Non-pigmented ciliary epithelial cell (primary cell): ENCODE measurements at regions not wholly inside any gene's neighbourhood (a gene's known extent, or its start where the extent isn't known, plus 50 kb on each side); places are given as distances from the start of the nearest gene placed in this dataset.
"Not testable (repeated sequence)": the region's sequence is repeated elsewhere in the genome, so short reads cannot be mapped to it uniquely, and the experiment has no call there.

Experiments
- DNase-seq: peaks from one replicate; pipeline ENCODE4 v3.0.0-alpha.2; 2010; ENCODE audit warnings: low read depth

DNA sequence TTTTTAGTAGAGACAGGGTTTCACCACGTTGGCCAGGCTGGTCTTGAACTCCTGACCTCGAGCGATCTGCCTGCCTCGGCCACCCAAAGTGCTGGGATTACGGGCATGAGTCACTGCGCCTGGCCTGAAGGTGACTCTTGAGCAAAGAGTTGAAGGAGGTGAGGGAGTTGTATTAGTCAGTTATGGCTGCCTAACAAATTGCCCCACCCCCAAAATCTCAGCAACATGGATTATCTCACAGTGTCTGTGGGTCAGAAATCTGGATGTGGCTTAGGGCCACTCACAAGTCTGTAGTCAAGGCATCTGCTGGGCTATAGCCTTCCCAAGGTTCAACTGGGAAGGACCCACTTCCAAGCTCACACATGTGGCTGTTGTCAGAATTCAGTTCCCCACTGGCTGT lies 52.8 kb upstream of the ADGRE5 start:
- no peak for DNase-seq

DNA sequence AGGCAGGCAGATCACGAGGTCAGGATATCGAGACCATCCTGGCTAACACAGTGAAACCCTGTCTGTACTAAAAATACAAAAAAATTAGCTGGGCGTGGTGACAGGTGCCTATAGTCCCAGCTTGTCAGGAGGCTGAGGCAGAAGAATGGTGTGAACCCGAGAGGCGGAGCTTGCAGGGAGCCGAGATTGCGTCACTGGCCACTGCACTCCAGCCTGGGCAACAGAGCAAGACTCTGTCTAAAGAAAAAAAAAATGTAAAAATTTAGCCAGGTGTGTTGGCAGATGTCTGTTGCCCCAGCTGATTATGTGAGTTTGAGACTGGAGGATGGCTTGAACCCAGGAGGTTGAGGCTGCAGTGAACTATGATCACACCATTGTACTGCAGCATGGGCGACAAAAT lies 54.2 kb upstream of the ADGRE5 start:
- not testable (repeated sequence) for DNase-seq

DNA sequence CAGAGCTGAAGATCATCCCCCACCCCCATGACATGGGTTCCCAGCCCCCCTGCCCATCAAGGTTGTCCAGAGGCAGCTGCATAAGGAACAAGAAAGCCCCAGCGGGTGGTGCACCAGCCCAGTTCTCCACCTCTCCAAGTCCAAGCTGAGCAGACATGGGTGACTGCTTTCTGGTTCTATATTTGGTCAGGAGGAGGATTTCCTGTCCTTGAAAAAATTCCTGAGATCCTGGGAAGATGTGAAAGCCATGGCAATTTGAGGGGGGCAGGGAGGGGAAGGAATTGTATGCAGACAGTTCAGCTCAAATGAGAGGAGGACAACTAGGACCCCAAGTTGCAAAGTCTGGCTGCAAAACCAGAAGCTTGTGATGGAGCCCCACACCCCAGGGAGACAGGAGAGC lies 55.4 kb upstream of the ADGRE5 start:
- DNase-seq = no peak

DNA sequence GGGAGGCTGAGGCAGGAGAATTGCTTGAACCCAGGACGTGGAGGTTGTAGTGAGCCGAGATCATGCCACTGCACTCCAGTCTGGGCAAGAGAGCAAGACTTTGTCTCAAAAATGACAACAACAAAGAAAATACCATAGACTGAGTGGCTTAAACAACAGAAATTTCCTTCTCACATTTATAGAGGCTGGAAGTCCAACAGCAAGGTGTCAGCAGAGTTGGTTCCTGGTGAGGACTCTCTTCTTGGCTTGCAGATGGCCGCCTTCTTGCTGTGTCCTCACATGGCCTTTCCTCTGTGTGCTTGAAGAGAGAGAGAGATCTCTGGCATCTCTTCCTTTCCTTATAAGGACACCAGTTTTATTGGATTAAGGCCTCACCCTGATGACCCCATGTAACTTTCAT lies 56.1 kb upstream of the ADGRE5 start:
- DNase-seq = no peak

DNA sequence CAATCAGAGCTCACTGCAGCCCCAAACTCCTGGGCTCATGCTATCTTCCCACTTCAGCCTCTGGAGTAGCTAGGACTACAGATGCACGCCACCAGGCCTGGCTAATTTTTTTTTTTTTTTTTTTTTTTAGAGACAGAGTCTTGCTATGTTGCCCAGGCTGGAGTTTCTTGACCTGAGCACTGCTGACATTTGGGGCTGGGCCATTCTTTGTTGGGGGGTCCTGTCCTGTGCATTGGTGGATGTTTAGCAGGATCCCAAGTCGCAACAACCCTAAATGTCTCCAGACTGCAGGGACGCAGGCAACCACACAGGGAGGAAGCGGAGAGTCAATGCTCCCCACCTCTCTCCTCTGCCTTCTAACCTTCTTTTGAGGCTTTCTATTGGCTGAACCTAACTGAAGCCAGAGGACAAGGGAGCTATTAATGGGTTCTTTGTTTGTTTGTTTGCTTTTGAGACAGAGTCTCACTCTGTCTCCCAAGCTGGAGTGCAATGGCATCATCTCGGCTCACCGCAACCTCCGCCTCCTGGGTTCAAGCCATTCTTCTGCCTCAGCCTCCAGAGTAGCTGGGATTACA lies 58.3 kb upstream of the ADGRE5 start:
- DNase-seq = no peak

DNA sequence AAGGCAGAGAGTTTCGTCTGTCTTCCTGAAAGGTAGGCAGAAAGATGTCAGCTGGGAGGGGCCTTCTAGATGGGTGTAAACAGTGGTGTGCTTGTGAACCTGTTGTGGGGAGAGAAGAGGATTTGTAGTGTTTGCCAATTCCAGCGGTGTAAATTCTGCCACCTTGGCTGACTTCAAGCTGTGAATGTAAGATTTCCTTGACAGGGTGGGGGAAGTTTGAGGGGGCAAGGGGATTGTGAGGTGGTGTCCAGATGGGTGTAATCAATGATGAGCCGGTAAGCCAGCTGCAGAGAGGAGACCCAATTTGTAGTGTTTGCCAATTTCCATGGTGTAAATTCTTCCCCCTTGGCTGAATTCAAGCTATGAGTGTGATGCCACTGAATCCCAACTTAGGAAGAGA lies 61.0 kb upstream of the ADGRE5 start:
- no peak for DNase-seq

DNA sequence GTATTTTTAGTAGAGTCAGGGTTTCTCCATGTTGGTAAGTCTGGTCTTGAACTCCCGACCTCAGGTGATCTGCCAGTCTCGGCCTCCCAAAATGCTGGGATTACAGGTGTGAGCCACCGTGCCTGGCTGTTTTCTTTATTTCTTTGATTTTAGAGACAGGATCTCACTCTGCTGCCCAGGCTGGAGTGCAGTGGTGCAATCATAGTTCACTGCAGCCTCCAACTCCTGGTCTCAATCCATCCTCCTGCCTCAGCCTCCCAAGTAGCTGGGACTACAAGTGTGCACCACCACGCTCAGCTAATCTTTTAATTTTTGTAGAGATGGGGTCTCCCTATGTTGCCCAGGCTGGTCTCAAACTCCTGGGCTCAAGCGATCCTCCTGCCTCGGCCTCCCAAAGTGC lies 61.5 kb upstream of the ADGRE5 start:
- DNase-seq = not testable (repeated sequence)

DNA sequence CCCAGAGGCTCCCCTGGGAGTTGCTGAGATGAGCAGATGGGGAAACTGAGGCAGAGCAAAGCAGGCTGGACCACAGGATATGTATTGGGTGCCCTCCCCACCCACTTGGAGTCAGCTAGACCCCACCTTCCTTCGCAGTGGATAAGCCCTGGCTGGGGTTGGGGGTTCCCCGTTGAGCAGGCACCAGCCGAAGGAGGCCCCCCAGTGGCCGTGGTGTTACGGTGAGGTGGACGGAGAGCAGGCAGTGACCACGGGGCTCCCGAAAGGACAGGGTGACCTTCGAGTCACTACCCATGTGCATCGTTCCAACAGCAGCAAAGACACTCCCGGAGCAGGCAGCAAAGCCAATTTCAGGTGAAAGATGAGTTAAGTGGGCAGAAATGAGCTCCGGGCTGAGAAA lies 62.4 kb upstream of the ADGRE5 start:
- DNase-seq = no peak

DNA sequence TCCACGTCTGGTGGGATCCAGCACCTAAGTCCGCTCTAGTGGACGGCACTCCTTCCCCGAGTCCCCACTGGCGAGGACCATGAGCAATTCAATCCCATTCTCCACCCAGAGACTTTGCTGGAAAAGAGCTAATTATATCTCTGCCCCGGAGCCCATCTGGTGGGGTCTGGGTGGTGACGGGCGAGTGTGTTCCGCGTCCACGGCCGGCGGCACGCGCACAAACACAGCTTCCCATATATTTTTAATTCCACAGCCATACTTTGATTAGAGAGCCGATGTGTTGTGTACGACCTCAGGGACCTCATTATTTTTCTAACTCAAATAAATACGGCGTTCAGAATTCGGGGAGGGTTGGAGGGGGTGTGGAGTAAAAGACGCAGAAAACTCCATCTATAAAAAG lies 64.1 kb upstream of the ADGRE5 start:
- DNase-seq = no peak

DNA sequence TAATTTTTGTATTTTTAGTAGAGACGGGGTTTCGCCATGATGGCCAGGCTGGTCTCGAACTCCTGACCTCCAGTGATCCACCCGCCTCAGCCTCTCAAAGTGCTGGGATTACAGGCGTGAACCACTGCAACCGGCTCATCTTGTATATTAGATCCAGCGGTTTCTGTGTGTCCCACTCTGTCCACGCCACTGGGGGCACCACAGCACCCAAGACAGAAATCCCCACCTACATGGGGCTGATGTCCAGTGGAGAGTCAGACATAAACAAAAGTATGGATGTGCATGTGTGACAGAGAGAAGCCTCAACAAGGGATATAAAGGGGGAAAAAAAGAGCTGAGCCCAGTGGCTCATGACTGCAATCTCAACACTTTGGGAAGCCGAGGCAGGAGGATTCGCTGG lies 65.8 kb upstream of the ADGRE5 start:
- no peak for DNase-seq

DNA sequence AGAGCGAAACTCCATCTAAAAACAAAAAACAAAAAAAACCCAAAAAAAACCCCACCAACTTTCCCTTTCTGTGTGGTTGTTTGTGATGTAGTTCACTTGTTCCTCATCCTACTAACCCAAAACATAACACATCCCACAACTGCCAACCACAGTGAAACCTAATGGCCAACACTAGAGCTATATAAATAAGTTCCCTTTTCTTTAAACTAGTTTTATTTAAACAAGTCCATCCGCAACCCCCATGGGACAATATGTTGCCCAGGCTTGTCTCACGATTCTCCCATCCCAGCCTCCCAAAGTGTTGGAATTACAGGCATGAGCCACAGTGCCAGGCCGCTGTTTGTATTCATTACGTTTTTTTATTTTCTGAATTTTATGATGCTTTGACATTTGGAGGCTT lies 71.2 kb upstream of the ADGRE5 start:
- DNase-seq = no peak

DNA sequence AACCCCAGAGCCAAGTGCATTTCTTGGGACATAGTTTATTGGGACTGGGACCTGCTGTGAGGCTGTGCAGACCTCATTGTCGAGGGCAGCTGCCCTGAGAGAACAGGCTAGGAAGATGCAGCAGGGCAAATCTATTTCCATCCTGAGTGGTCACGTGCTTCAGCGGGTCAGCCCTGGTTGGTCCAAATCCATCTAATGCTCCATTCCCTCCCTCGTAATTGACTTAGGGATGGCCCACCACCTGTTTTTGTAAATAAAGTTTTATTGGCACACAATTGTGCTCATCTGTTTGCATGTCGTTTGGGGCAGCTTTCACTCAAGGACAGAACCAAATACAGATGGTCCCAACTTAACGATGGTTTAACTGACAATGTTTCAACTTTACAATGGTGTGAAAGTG lies 75.5 kb upstream of the ADGRE5 start:
- no peak for DNase-seq

DNA sequence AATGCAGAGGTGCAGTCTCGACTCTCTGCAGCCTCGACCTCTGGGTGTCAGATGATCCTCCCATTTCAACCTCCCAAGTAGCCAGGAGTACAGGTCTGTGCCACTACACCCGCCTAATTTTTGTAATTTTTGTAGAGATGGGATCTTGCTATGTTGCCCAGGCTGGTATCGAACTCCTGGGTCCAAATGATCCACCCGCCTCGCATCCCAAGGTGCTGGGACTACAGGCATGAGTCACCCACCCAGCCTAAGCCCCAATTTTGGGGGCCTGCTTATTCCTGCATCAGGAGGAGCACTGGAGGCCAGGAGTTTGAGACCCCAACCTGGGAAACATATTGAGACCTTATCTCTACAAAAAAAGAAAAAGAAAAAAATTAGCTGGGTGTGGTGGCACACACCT lies 80.1 kb upstream of the ADGRE5 start:
- no peak for DNase-seq

DNA sequence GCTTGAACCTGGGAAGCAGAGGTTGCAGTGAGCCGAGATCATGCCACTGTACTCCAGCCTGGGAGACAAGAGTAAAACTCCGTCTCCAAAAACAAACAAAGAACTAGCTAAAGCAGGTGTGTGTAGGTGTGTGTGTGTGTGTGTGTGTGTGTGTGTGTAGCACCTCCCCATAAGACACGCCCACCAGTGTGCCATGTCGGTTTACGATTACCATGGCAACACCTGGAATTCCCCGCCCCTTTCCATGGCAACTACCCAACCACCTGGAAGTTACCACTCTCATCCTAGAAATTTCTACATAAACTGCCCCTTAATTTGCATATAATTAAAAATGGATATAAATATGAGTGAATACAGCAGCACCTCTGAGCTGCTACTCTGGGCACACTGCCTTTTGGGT lies 80.9 kb upstream of the ADGRE5 start:
- no peak for DNase-seq

DNA sequence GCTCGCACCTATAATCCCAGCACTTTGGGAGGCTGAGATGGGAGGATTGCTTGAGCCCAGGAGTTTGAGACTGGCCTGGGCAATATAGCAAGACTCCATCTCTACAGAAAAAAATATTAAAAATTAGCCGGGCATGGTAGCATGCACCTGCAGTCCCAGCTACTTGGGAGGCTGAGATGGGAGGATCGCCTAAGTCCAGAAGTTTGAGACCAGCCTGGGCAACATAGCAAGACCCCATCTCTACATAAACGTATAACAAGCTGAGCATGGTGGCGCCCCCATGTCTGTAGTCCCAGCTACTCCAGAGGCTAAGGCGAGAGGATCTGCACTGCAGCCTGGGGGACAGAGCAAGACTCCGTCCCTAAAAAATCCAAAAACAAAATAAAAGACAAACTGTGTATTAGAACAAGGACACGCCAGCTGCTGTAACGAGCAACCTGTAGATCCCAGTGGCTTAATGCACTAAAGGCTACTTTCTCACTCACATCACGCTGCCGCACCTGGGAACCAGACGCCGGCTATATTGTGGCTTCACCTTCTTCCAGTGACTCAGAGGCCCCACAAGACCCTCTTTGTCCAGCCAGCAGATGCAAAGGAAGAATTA lies 81.9 kb upstream of the ADGRE5 start:
- not testable (repeated sequence) for DNase-seq

DNA sequence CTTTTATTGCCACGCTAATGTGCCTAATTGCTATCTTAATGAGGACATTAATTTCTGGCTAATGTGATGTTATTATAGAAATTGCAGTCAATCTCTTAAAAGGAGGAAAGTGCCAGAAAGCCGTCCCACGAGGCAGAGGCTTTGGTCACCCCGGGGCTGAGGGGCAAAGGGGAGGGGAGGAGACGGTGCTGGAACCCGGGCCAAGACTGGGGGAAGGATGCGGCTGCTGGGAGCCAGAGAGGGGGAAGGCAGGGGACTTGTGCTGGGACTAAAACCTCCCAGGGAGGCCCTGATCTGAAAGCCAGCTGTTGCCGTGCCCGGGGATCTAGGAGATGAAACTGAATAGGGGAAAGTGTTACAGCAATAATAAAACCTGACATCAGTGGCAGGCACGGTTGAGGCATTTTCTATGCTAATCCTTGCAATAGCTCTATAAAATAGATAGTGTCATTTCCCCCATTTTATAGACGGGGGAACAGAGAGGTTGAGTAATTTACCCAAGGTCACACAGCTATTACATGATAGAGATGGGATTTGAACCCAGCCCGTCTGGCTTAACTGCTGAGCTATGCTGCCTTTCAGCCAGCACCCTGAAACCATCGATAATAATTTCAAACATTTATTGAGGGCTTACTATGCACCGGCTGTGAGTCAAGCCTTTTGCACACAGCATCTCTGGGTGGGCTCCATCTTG lies 83.2 kb upstream of the ADGRE5 start:
- not testable (repeated sequence) for DNase-seq

DNA sequence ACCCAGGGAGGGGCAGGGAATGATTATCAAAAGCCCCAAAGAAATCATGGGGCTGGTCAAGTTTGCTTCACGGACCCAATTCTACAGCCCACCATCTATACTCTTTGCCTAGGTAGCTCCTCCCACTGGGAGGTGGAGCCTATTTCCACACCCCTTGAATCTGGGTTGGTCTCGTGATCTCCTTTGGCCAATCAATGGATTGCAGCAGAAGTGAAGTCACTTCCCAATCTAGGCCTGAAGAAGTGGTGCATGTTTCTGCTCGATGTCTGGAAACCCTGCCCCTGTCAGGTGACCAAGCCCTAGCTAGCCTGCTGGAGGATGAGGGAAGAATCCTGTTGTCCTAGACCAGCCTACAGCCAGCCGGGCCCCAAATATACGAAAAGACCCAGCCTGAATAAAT lies 86.3 kb upstream of the ADGRE5 start:
- not testable (repeated sequence) for DNase-seq

DNA sequence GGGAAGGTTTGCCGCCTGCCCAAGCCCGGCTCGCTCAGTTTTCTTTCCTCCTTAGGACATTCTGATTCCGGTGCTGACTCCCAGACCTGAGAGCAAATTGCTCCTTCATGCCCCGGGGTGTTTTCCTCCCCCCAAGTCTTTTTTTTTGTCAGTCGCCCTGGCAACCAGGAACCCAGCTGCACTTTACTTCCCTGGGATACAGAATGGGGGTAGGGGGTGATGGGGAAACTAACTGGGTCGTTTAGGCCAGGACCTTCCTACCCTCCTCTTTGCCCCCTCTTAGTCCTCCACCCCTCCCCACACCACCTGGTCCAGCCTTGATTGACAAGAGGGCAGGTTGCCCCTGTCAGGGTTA lies 87.5 kb upstream of the ADGRE5 start:
- not testable (repeated sequence) for DNase-seq

DNA sequence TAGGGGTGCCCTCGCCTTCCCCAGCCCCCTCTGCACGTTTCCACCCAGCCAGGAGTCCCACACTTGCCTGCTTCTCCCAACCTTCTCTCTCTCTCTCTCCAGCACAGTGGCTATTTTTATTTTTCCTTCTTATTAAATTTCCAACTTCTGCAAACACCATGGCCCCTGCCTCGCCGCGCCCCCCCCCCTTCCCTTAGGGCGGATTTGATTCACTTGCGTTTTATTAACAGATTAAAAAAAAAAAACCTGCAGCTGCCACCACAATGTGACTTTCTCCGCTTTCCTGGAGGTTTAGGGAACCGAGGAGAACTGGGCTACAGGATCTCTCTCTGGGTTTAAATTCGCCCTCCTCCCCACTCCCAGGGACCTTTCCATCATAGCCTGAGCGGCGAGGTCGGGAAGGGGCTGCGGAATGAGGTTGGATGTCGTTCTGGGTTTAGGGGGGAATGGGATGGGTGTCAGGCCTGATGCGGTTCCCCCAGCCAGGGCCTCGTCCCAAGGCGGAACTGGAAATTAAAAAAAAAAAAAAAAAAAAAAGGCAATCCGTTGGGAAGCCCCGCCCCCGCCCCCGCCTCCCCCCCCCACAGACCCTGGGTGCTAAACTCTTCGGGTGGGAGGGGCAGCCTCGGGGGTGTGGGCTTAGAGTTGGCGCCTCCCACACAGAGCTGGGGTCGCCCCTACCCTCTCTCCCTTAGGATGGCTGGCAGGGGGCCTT lies 87.3 kb upstream of the ADGRL1 start:
- not testable (repeated sequence) for DNase-seq

DNA sequence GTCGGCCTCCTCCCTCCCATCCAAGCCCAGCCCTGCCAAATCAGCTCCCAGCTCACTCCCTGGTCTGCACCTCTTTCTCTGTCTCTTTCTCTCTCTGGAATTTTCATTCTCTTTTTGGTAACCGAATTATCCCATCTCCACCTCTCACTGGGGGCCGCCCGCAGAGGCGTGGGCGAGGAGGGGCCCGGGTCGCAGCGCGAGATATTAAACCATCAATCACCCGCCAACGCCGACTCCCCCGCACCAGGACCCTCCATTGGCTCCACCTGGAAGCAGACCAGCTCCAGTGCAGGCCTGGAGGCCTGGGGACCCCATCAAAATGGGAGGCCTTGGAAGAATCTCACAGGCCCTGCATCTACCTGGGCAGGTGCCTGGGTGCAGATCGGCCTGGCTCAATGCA lies 83.8 kb upstream of the ADGRL1 start:
- not testable (repeated sequence) for DNase-seq

DNA sequence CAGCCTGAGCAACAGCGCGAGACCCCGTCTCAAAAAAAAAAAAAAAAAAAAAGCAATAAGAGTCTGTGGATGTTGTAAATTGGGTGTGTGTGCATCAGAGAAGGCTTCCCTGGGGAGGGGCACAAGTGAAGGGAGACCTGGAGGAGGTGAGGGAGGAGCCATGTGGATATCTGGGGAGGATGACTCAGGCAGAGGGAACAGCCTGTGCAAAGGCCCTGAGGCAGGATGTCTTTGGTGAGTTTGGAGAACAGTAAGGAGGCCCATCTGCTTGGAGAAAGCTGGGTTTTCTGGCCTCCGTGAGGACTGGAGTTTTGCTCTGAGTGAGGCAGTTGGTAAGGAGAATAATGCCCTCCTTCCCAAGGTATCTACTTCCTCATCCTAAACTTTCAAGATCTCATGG lies 81.9 kb upstream of the ADGRL1 start:
- DNase-seq = not testable (repeated sequence)

DNA sequence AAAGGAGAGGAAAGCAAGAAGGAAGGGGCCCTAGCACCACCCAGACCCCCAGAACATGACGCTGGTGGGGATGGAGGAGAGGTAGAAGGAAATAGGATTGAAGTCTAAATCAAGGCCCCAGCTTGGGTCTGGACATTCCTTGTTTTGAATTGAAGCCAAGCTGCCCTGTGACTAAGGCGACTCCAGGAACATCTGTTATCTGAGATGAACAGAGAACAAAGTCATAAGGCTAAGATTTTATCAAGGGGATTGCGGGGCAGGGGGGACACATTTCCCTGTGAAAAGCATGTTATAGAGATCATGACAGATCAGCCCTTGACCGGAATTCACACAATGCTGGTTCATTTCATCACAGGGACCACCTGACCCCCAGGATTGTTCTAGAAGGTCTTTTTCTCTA lies 80.6 kb upstream of the ADGRL1 start:
- DNase-seq = not testable (repeated sequence)

DNA sequence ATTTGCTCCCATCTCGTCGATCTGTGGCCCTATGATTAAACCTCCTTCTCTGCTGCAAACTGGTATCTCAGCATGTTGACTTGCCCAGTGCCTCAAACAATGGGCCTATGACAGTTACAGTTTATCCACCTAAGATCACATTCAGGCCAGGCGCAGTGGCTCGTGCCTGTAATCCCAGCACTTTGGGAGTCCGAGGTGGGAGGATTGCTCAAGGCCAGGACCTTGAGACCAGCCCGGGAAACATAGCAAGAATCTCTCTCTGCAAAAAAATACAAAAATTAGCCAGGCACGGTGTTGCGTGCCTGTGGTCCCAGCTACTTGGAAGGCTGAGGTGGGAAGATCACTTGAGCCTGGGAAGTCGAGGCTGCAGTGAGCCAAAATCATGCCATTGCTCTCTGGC lies 79.8 kb upstream of the ADGRL1 start:
- not testable (repeated sequence) for DNase-seq
